Fibroblast of mammary gland (primary cell): ENCODE measurements at regions not wholly inside any gene's neighbourhood (a gene's known extent, or its start where the extent isn't known, plus 50 kb on each side); places are given as distances from the start of the nearest gene placed in this dataset.

ENCODE experiments used
- DNase-seq: peaks from one replicate; pipeline ENCODE4 v3.0.0-alpha.2; 2010; ENCODE audit warnings: low read depth
- H3K4me3 ChIP-seq: 2 replicates; pipeline ENCODE4 v1.5.1; 2011; ENCODE audit warnings: low read depth, mild to moderate bottlenecking, low read length, moderate library complexity; ENCODE audit not compliant: control insufficient read depth
- CTCF ChIP-seq: conservative IDR thresholded peaks from 2 replicates; pipeline ENCODE4 v1.5.1; 2011; ENCODE audit warnings: low read depth, low read length, inconsistent platforms; ENCODE audit not compliant: control insufficient read depth, insufficient read depth

DNA sequence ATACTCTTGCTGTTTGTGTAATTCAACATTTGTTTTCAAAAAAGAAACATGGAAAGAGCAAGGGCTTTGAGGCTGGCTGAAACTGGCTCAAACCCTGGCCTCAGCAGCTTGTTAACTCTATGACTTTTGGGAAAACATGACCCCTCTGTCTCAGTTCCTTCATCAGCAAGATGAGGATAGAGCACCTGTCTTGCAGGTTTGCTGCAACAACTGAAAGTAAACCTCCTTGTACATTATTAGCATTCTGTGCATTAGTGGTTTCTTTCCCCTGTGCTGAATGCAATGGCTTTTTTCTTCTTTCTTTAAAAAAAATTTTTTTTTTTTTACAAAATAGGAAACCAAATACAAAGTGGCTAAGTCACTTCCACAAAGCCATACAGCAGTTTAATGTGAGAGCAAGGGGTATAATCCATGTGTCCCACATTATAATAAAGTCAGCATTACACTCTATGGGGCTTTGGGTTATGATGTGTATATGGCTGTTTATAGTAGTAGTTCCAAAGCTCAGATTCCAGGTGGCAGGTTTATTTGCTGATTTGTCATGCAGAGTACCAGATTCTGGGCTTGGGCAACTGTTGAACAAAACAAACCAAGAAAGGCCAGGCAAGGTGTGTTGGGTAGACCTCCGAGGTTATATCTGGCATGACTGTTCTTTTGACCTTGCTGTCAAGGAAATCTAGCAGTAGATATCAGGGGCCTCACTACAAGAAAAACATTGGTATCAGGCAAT lies 194.5 kb upstream of the CNOT2 start:
- no peak overlapping the region for H3K4me3 ChIP-seq
- DNase-seq, result no peak
- no peak for TF ChIP-seq CTCF

DNA sequence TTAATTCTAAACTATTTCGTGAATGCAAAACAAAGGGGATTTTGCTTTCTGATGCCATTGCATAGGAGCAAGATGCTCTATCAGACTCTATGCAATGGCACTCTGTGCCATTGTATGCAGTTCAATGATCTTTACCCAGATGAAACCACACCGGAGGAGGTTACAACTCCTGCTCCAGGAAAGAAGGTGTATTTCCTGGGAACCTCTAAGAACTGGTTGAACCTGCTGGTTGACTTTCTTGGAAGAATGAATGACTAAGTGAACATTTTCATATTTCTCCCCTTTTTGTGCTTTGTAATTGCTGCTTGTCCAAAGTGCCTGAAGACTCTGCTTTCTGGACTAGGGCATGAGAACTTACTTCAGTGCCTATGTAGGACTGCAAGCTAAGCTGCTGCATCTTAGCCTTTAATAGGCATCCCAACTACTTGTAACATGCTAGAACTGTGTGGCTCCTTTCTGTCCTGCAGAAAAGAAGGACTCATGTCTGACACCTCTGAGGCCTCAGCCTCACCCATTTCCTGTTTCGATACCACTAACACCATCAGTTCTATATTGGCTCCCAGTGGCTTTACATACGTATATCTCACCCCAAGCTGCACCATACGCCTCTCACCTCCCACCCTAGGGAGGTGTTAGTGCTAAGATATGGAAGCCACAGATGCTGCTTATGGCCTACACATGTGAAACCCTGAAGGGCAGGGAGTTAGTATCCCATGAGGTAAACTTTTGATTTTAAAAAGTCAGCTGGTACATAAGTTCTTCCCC lies 193.5 kb upstream of the CNOT2 start:
- no peak for TF ChIP-seq CTCF
- DNase-seq, result no peak
- H3K4me3 ChIP-seq, result no peak overlapping the region

DNA sequence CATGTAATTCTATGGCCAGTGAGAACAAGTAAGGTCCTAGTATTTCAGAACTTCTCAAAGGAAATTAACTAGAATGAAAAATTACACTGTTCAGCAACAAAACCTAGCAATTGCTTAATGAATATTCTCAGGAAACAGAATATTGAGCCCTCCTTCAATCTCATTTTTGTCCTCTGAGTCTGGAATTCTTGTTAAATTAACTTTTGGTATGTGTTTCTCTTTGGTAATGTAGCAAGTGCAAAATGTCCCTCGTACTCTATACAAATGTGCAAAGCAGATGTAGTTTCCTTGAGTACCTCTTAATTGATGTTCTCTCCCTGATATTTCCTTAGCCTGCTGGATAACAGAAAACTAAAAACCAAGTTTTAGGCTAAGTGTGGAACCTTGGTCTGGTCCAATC lies 190.8 kb upstream of the CNOT2 start:
- no peak overlapping the region for H3K4me3 ChIP-seq
- no peak for DNase-seq
- no peak for TF ChIP-seq CTCF

- peak; percentile 94 for DNase-seq
- TF ChIP-seq CTCF, result no peak
- H3K4me3 ChIP-seq, result no peak overlapping the region
Measured at GRCh38 chr12:70052931-70053497, 190.2 kb upstream of the CNOT2 start.

GRCh38 chr12:70059373-70059772 lies 183.9 kb upstream of the CNOT2 start:
- no peak for TF ChIP-seq CTCF
- DNase-seq, result peak; percentile 34
- H3K4me3 ChIP-seq, result no peak overlapping the region

GRCh38 chr12:70060634-70061033 lies 182.6 kb upstream of the CNOT2 start:
- no peak for TF ChIP-seq CTCF
- no peak overlapping the region for H3K4me3 ChIP-seq
- no peak for DNase-seq
